HL-60 (cell line): ENCODE measurements at regions not wholly inside any gene's neighbourhood (a gene's known extent, or its start where the extent isn't known, plus 50 kb on each side); places are given as distances from the start of the nearest gene placed in this dataset.
"Not testable (repeated sequence)": the region's sequence is repeated elsewhere in the genome, so short reads cannot be mapped to it uniquely, and the experiment has no call there.

Experiments
- CTCF ChIP-seq: IDR thresholded peaks from one replicate; pipeline ENCODE4 v1.5.1; 2011; ENCODE audit warnings: low read length, control low read depth, inconsistent platforms; ENCODE audit not compliant: insufficient read depth
- POLR2AphosphoS5 ChIP-seq: IDR thresholded peaks from 2 replicates; pipeline ENCODE4 v1.6.1; 2012; ENCODE audit warnings: low read depth
- SPI1 ChIP-seq: IDR thresholded peaks from 2 replicates; pipeline ENCODE4 v1.6.1; 2012; ENCODE audit warnings: low read depth, mild to moderate bottlenecking, borderline replicate concordance

GRCh38 chr10:117777222-117777621 lies 234.7 kb downstream of the EMX2 start:
- not testable (repeated sequence) for TF ChIP-seq CTCF, POLR2AphosphoS5, SPI1
